PFSK-1 (cell line): ENCODE measurements at regions not wholly inside any gene's neighbourhood (a gene's known extent, or its start where the extent isn't known, plus 50 kb on each side); places are given as distances from the start of the nearest gene placed in this dataset.

Experiments
- FOXP2 ChIP-seq: optimal IDR thresholded peaks from 2 replicates; pipeline ENCODE3; 2011; ENCODE audit warnings: borderline replicate concordance, control low read depth, inconsistent platforms; ENCODE audit not compliant: insufficient read depth; ENCODE audit errors: extremely low read length, extremely low read depth
- POLR2AphosphoS5 ChIP-seq: IDR thresholded peaks from 2 replicates; pipeline ENCODE4 v1.6.1; 2012; ENCODE audit warnings: low read depth, mild to moderate bottlenecking, control low read depth, low read length, moderate library complexity
- REST ChIP-seq, 2 experiments: IDR thresholded peaks; 2 replicates each; pipeline versions ENCODE4 v1.6.1 to v1.8.0; 2011 to 2012; ENCODE audit warnings: low read depth in 2 of 2, low read length in 2 of 2, control low read depth in 1 of 2, inconsistent platforms in 1 of 2, mild to moderate bottlenecking in 1 of 2, moderate library complexity in 1 of 2; ENCODE audit not compliant: insufficient read depth in 1 of 2
- SIN3A ChIP-seq: IDR thresholded peaks from 2 replicates; pipeline ENCODE4 v1.6.1; 2012; ENCODE audit warnings: mild to moderate bottlenecking, low read length, moderate library complexity, borderline replicate concordance; ENCODE audit not compliant: insufficient read depth
- TAF1 ChIP-seq: IDR thresholded peaks from 2 replicates; pipeline ENCODE4 v1.6.1; 2012; ENCODE audit warnings: low read length, control low read depth, borderline replicate concordance; ENCODE audit not compliant: insufficient read depth

- no peak for TF ChIP-seq TAF1
These were observed 630.2 kb upstream of the LUZP2 start for GRCh38 chr11:23866641-23867040.

DNA sequence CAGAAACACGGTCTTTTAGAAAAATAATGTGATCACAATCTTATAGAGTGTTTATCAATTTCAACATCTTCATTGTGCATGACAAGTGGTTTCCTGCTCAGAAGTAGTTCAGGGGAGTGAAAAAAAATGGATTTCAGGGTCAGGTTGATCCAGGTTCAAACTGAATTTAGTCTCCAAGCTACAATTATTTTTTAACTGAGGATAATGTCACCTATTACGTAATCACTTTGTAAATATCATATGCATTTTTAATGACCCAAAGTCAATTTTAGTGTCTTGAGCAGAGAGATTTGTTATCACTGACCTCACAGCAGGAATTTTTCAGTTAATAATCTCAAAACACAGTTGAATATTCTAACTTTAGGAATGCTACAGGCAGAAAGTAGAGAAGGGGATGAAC, 627.2 kb upstream of the LUZP2 start:
- TF ChIP-seq REST (IDR thresholded peaks at IDR 0.05; ENCODE audit: insufficient read depth in 1 of 2, low read depth in 2 of 2, low read length in 2 of 2): no peak
- no peak for TF ChIP-seq FOXP2
- TF ChIP-seq SIN3A: no peak
- TF ChIP-seq POLR2AphosphoS5: no peak
- no peak for TF ChIP-seq TAF1

- no peak for TF ChIP-seq POLR2AphosphoS5
- TF ChIP-seq FOXP2: no peak
- TF ChIP-seq REST (IDR thresholded peaks at IDR 0.05; ENCODE audit: insufficient read depth in 1 of 2, low read depth in 2 of 2, low read length in 2 of 2): no peak
- no peak for TF ChIP-seq SIN3A
- TF ChIP-seq TAF1: no peak
These were observed 623.4 kb upstream of the LUZP2 start for GRCh38 chr11:23873406-23873805.

DNA sequence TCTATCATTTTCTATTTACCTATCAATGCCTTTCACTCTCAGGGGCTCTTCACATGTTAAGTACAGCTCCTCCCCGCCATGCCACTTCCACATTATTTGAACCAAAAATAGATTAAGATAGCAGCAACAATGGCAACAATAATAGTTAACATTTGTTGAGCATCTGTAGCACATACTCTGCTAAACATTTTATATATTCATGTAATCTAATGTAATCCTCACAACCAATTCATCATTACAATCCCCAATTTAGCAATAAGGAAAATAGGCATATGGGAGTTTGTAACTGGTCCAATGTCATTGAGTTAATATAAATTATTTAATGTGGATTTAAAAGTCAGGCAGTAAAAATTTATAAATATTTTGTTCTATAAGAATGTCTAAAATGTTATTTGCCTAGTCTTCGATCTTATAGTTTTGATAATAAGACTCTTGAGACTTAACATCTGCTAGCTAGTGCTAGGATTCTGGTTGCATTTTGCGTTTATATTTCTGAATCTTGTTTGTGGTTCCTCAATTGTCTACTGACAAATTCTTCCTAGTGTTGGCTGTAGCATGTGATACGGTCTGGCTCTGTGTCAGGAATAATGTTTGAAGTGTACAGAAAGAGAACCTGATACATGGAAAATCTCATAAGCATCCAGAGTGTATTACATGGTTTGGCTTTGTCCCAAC, 621.5 kb upstream of the LUZP2 start:
- no peak for TF ChIP-seq SIN3A
- TF ChIP-seq TAF1: no peak
- TF ChIP-seq FOXP2: no peak
- no peak for TF ChIP-seq POLR2AphosphoS5
- TF ChIP-seq REST (IDR thresholded peaks at IDR 0.05; ENCODE audit: insufficient read depth in 1 of 2, low read depth in 2 of 2, low read length in 2 of 2): no peak

- TF ChIP-seq FOXP2: no peak
These were observed 612.5 kb upstream of the LUZP2 start for GRCh38 chr11:23884341-23884740.

- no peak for TF ChIP-seq TAF1
- no peak for TF ChIP-seq REST (IDR thresholded peaks at IDR 0.05; ENCODE audit: insufficient read depth in 1 of 2, low read depth in 2 of 2, low read length in 2 of 2)
- TF ChIP-seq POLR2AphosphoS5: no peak
- no peak for TF ChIP-seq FOXP2
- TF ChIP-seq SIN3A: no peak
These were observed 611.1 kb upstream of the LUZP2 start for GRCh38 chr11:23885801-23886200.
